Spleen (tissue), 7 donors: ENCODE measurements at regions not wholly inside any gene's neighbourhood (a gene's known extent, or its start where the extent isn't known, plus 50 kb on each side); places are given as distances from the start of the nearest gene placed in this dataset.
"Not testable (repeated sequence)": the region's sequence is repeated elsewhere in the genome, so short reads cannot be mapped to it uniquely, and the experiment has no call there.

Source experiments
- POLR2A ChIP-seq, 3 donors: fragments of 450-650 bp; IDR thresholded peaks; one replicate each; pipeline ENCODE4 v1.5.1; 2017; ENCODE audit warnings: antibody characterized with exemption in 3 of 3, mild to moderate bottlenecking in 1 of 3
- POLR2AphosphoS5 ChIP-seq, 3 donors: sonication (generic); formaldehyde crosslinking; IDR thresholded peaks; one replicate each; pipeline ENCODE4 v1.5.1; 2017; ENCODE audit warnings: antibody characterized with exemption in 3 of 3
- TF ChIP-seq, protein P1 (sequence below), 11 experiments: fragments of 200-600 bp in 7 of 11; fragments of 450-650 bp in 4 of 11; sonication (generic) in 4 of 11; IDR thresholded peaks in 8 of 11; conservative IDR thresholded peaks in 3 of 11; 1 replicate in 7 of 11; 2 replicates in 4 of 11; pipeline versions ENCODE4 v1.4.0 to v1.8.0; 2016 to 2021; ENCODE audit warnings: antibody characterized with exemption in 11 of 11, inconsistent platforms in 4 of 11, mild to moderate bottlenecking in 1 of 11
- donor health status: DM: no; HTN: no; CAD: no; lungs with moderate emphysema.
- donor health status: DM: no; HTN: no; CAD: no.
- donor health status: DM: no; HTN: no; CAD: no.

DNA sequence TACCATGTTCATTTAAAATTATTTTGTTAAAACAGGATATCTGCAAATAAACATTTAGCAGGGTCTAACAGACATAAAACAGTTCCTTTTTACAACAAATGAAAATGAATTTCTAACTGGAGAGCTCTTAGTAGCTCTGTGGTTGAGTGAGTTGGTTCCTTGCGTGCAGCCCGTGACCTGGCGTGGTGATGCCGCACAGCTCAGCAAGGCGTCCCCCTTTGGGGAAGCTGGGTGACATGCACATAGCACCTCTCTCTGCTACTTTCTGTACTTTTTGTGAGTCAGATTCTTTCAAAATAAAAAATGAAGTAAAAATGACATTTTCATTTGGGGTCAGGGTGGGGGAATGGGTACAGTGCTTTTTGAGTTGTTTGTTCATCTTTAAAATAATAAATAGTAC lies 73.3 kb upstream of the CRYM start:
- TF ChIP-seq POLR2A, POLR2AphosphoS5 (IDR thresholded peaks at IDR 0.05): not testable (repeated sequence)
- TF ChIP-seq, protein P1, sequence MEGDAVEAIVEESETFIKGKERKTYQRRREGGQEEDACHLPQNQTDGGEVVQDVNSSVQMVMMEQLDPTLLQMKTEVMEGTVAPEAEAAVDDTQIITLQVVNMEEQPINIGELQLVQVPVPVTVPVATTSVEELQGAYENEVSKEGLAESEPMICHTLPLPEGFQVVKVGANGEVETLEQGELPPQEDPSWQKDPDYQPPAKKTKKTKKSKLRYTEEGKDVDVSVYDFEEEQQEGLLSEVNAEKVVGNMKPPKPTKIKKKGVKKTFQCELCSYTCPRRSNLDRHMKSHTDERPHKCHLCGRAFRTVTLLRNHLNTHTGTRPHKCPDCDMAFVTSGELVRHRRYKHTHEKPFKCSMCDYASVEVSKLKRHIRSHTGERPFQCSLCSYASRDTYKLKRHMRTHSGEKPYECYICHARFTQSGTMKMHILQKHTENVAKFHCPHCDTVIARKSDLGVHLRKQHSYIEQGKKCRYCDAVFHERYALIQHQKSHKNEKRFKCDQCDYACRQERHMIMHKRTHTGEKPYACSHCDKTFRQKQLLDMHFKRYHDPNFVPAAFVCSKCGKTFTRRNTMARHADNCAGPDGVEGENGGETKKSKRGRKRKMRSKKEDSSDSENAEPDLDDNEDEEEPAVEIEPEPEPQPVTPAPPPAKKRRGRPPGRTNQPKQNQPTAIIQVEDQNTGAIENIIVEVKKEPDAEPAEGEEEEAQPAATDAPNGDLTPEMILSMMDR (IDR thresholded peaks at IDR 0.05 in 8 of 11, conservative IDR thresholded peaks at IDR 0.05 in 3 of 11): not testable (repeated sequence)
